Aorta (tissue), 5 donors: ENCODE measurements at regions not wholly inside any gene's neighbourhood (a gene's known extent, or its start where the extent isn't known, plus 50 kb on each side); places are given as distances from the start of the nearest gene placed in this dataset.

Source experiments
- ATAC-seq: fragments of 200-7000 bp; cut with Tn5 transposase; one replicate; pipeline ENCODE4 v1.9.1; 2022; ENCODE audit warnings: moderate library complexity; ENCODE audit not compliant: low FRiP score
- DNase-seq, 2 donors: peaks; one replicate each; pipeline ENCODE4 v3.0.0-alpha.2; 2020
- H3K27ac ChIP-seq, 2 donors: one replicate each; pipeline ENCODE4 v1.5.1; 2013; ENCODE audit warnings: low read length in 2 of 2, mild to moderate bottlenecking in 2 of 2, moderate library complexity in 2 of 2, control low read depth in 1 of 2, inconsistent platforms in 1 of 2, low read depth in 1 of 2
- H3K27me3 ChIP-seq, 2 donors: one replicate each; pipeline ENCODE4 v1.6.1; 2013; ENCODE audit warnings: control low read depth in 1 of 2, low read length in 1 of 2, mild to moderate bottlenecking in 1 of 2, moderate library complexity in 1 of 2; ENCODE audit not compliant: insufficient read depth in 2 of 2, control insufficient read depth in 1 of 2
- H3K36me3 ChIP-seq, 2 donors: one replicate each; pipeline ENCODE4 v1.6.1; 2013; ENCODE audit warnings: control low read depth in 1 of 2, low read length in 1 of 2, mild to moderate bottlenecking in 1 of 2; ENCODE audit not compliant: insufficient read depth in 2 of 2, control insufficient read depth in 1 of 2
- H3K4me1 ChIP-seq, 2 donors: one replicate each; pipeline ENCODE4 v1.6.1; 2013; ENCODE audit warnings: low read length in 2 of 2, control low read depth in 1 of 2, mild to moderate bottlenecking in 1 of 2, moderate library complexity in 1 of 2; ENCODE audit not compliant: insufficient read depth in 2 of 2, control insufficient read depth in 1 of 2
- H3K4me3 ChIP-seq, 2 donors: one replicate each; pipeline ENCODE4 v1.5.1; 2013; ENCODE audit warnings: low read length in 2 of 2, control low read depth in 1 of 2, mild to moderate bottlenecking in 1 of 2
- H3K9me3 ChIP-seq: one replicate; pipeline ENCODE4 v1.6.1; 2013; ENCODE audit warnings: mild to moderate bottlenecking, low read length; ENCODE audit not compliant: control insufficient read depth
- WGBS, 2 donors: extraction: QIAGEN DNeasy Blood & Tissue Kit; methylation state at CpG; one replicate each; pipeline ENCODE4 v1.1.7; 2013; 5-methylcytosine and 5-hydroxymethylcytosine counted together
- intact Hi-C, 2 donors: fragments of 100-400 bp; cut with DNase I; formaldehyde crosslinking; loops; one replicate each; pipeline versions ENCODE4 v1.14.2 to v1.15.0; 2022
- donor health status: healthy with polysubstance abuse.
- donor health status: Bipolar disorder and iron deficiency.
- donor health status: DM: no; HTN: no; CAD: no.
- donor health status: DM: no; HTN: no; CAD: no.
- donor health status: DM: yes; HTN: yes; CAD: no.

DNA sequence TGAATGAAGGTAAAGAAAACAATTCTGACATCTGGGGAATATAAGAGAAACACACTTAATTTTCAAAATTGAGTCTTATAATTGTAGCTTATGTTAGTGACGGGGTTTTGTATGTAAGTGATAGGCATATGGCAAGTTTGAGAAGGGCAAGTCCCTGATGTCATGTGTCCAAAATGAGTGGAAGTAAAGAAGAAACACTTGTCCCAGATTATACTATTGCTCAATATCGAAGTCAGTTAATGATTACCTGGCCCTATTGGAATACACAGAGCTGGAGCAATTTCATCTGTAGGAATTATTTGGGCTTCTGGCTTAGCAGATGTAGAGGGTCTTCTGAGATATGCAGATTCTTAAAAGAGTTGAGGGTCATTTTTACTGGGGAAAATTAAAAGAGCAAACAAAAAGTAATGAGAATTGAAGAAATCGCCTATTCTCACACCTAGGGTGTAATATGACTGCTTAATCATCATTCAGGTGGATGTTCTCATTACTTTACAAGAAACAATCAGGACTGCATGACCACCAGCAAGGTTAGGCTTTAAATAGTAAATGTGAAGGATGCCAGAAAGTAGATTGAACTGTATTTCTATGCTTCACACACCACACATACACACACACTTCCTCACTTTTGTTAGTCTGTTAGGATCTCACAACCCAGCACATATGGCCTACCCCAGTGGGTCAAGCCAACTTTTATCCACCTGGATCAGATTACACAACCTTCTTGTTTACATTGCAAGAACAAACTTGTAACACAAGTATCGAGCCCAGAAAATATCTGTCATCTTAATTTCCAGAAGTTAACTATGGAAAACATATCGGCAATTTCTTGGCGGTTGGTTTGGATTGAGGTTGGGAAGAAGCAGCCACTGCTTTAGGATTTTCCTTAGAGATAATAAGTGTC lies 183.3 kb upstream of the LRRC3B start:
- WGBS, 2 donors = 81 to 91% methylated on average over 6 of the region's 6 CpGs
- no peak for ATAC-seq
- no peak overlapping the region for H3K27ac ChIP-seq
- no peaks in the 10 kb centered on the region for H3K4me1 ChIP-seq
- no peaks in the 10 kb centered on the region for H3K9me3 ChIP-seq
- no peak for DNase-seq
- no peaks in the 10 kb centered on the region for H3K27me3 ChIP-seq
- H3K4me3 ChIP-seq = no peak overlapping the region
- intact Hi-C loops = no loop called here
- no peaks in the 10 kb centered on the region for H3K36me3 ChIP-seq

DNA sequence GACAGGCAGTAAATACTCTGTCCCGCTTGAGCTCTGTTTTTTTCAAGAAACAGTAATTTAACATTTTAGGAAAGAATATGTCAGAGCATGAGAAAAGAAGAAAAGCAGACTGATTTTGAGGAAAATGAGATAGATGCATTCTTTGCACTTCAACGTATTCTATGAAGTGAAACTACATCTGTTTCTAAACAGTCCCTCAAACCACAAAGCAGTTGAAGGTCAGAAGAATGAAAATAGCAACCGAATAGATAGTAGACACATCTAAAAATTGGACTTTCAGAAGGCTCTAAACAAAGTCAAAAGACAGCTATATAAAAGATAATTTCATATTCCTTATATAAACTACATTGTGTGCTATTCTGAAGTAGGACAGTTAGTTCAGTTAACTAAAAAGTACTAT lies 172.6 kb upstream of the LRRC3B start:
- intact Hi-C loops = no loop called here
- Histone ChIP-seq H3K27ac (no peak overlapping the region), H3K4me1 (no peaks in the 10 kb centered on the region), H3K9me3 (peaks cover 1% of the 10 kb centered on the region), H3K36me3 (no peaks in the 10 kb centered on the region), H3K4me3 (no peak overlapping the region), H3K27me3 (no peaks in the 10 kb centered on the region)
- DNase-seq = no peak
- 45 to 47% methylated on average over 3 of the region's 3 CpGs for WGBS, 2 donors
- no peak for ATAC-seq

DNA sequence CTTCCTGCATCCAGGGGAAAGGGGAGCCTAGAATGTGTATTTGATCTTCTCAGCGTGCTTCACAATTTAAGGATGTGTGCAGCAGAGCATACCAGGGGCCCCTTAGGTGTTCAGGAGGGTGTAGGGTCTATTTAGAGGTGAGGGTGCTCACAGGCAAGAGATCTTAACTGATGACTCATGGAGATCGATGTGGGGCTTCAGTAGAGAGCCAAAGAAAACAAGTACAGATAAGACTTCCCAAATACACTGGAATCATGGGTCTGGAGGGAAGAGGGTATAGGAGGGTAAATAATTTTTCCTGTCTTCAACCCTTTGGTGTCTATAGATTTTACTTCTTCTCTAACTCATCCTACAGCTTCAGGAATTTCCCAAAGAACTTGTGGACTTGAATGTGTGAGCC lies 170.2 kb upstream of the LRRC3B start:
- no peak for ATAC-seq

DNA sequence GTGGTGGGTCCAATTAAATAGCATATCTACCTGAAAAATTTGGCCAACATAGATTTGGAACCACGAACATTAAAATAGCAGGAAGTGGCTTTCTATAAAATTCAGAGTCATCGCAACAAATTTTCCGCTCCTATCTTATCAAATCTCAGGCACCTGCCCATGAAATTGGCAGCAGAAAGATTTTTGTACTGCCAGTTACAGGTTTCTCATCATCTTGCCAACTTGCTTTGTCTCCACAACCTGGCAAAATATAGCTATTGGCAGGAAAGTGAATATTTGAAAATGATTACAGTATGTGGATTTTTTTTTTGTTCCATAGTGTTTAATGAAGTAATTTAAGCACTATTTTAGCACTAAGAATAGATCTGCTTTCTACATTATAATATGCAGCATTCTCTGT lies 161.6 kb upstream of the LRRC3B start:
- intact Hi-C loops = no loop called here
- DNase-seq (no peak), ATAC-seq (no peak)
- Histone ChIP-seq H3K9me3 (no peaks in the 10 kb centered on the region), H3K27ac (no peak overlapping the region), H3K4me3 (no peak overlapping the region), H3K4me1 (no peaks in the 10 kb centered on the region), H3K36me3 (no peaks in the 10 kb centered on the region), H3K27me3 (no peaks in the 10 kb centered on the region)
- 7 to 11% methylated on average over 3 of the region's 3 CpGs for WGBS, 2 donors

More for the DNA sequence above, 170.2 kb upstream of the LRRC3B start:
- no peak for DNase-seq
- Histone ChIP-seq H3K4me1 (no peaks in the 10 kb centered on the region), H3K9me3 (peaks cover 1% of the 10 kb centered on the region), H3K27me3 (no peaks in the 10 kb centered on the region), H3K36me3 (no peaks in the 10 kb centered on the region), H3K27ac (no peak overlapping the region), H3K4me3 (no peak overlapping the region)
- intact Hi-C loops = no loop called here
- WGBS, 2 donors = 40 to 46% methylated on average over 2 of the region's 2 CpGs

GRCh38 chr3:26472345-26472744 lies 150.2 kb upstream of the LRRC3B start:
- Histone ChIP-seq H3K27me3 (no peaks in the 10 kb centered on the region), H3K27ac (no peak overlapping the region), H3K36me3 (no peaks in the 10 kb centered on the region), H3K4me3 (no peak overlapping the region), H3K9me3 (no peaks in the 10 kb centered on the region), H3K4me1 (no peaks in the 10 kb centered on the region)
- ATAC-seq (no peak), DNase-seq (no peak)
- intact Hi-C loops = no loop called here
- 82 to 88% methylated on average over 6 of the region's 6 CpGs for WGBS, 2 donors

DNA sequence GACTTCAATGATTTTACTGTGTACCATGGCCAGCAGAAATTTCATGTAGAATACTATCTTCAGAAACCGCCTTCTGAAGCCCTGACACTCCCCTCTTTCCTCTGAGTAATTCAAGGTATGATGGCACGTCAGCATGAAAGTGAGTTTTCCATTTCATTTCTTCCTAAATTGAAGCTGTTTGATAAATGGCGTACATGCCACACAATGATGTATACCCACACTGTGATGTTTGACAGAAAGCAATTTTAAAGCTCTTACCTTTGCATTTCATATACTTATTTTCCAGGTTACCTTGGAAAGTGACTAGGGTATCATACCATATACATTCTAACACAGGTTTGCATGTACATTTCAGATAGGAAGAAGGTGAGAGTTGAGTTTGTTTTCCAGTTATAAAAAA lies 147.9 kb upstream of the LRRC3B start:
- 94 to 96% methylated on average over 3 of the region's 3 CpGs for WGBS, 2 donors
- DNase-seq (no peak), ATAC-seq (no peak)
- H3K9me3 ChIP-seq = no peaks in the 10 kb centered on the region
- H3K4me3 ChIP-seq = no peak overlapping the region
- no peaks in the 10 kb centered on the region for H3K4me1 ChIP-seq
- H3K27me3 ChIP-seq = no peaks in the 10 kb centered on the region
- no peaks in the 10 kb centered on the region for H3K36me3 ChIP-seq
- no peak overlapping the region for H3K27ac ChIP-seq
- intact Hi-C loops = no loop called here

GRCh38 chr3:26480377-26480776 lies 142.2 kb upstream of the LRRC3B start:
- Histone ChIP-seq H3K4me1 (no peaks in the 10 kb centered on the region), H3K27me3 (no peaks in the 10 kb centered on the region), H3K27ac (no peak overlapping the region), H3K4me3 (no peak overlapping the region), H3K36me3 (no peaks in the 10 kb centered on the region), H3K9me3 (peaks cover 1% of the 10 kb centered on the region)
- intact Hi-C loops = no loop called here
- DNase-seq (no peak), ATAC-seq (no peak)

GRCh38 chr3:26484140-26484539 lies 138.4 kb upstream of the LRRC3B start:
- H3K27ac ChIP-seq = no peak overlapping the region
- H3K36me3 ChIP-seq = no peaks in the 10 kb centered on the region
- no peaks in the 10 kb centered on the region for H3K27me3 ChIP-seq
- no peak for ATAC-seq
- intact Hi-C loops = no loop called here
- H3K4me3 ChIP-seq = no peak overlapping the region
- H3K9me3 ChIP-seq = peaks cover 4% of the 10 kb centered on the region
- DNase-seq = no peak
- WGBS, 2 donors = 85% methylated on average over 4 of the region's 4 CpGs
- no peaks in the 10 kb centered on the region for H3K4me1 ChIP-seq

- H3K4me1 ChIP-seq = no peaks in the 10 kb centered on the region
- no peak for DNase-seq
- no peaks in the 10 kb centered on the region for H3K36me3 ChIP-seq
- intact Hi-C loops = no loop called here
- ATAC-seq = no peak
- H3K27ac ChIP-seq = no peak overlapping the region
- peaks cover 2% of the 10 kb centered on the region for H3K9me3 ChIP-seq
- WGBS, 2 donors = 73 to 77% methylated on average over 2 of the region's 2 CpGs
- H3K4me3 ChIP-seq = no peak overlapping the region
- H3K27me3 ChIP-seq = no peaks in the 10 kb centered on the region
These were observed 124.3 kb upstream of the LRRC3B start for GRCh38 chr3:26498271-26498670.
